HG02610 (cell line): ENCODE measurements at regions not wholly inside any gene's neighbourhood (a gene's known extent, or its start where the extent isn't known, plus 50 kb on each side); places are given as distances from the start of the nearest gene placed in this dataset.
"Not testable (repeated sequence)": the region's sequence is repeated elsewhere in the genome, so short reads cannot be mapped to it uniquely, and the experiment has no call there.

ENCODE experiments used
- ATAC-seq: cut with Tn5 transposase; IDR thresholded peaks from one replicate; pipeline ENCODE4 v1.9.1; 2021; ENCODE audit warnings: mild to moderate bottlenecking, moderate library complexity; ENCODE audit not compliant: unreplicated experiment

GRCh38 chr6:141202626-141203025 is 930.1 kb upstream of the GJE1 start:
- no peak for ATAC-seq

- ATAC-seq: no peak
Observed at GRCh38 chr6:141199074-141199473, 933.7 kb upstream of the GJE1 start.

GRCh38 chr6:141195251-141195832 is 937.4 kb upstream of the GJE1 start:
- ATAC-seq: no peak

- ATAC-seq: no peak
Observed at GRCh38 chr6:141183368-141183767, 949.4 kb upstream of the GJE1 start.

- ATAC-seq: not testable (repeated sequence)
Observed at GRCh38 chr6:141175458-141175857, 957.3 kb upstream of the GJE1 start.

- no peak for ATAC-seq
Observed at GRCh38 chr6:141174932-141175331, 957.8 kb upstream of the GJE1 start.

- no peak for ATAC-seq
Observed at GRCh38 chr6:141173529-141173928, 959.2 kb upstream of the GJE1 start.

GRCh38 chr6:141169419-141169818 is 963.3 kb upstream of the GJE1 start:
- no peak for ATAC-seq

- no peak for ATAC-seq
Observed at GRCh38 chr6:141167945-141168344, 964.8 kb upstream of the GJE1 start.

- no peak for ATAC-seq
Observed at GRCh38 chr6:141165002-141165665, 967.6 kb upstream of the GJE1 start.

GRCh38 chr6:141164042-141164743 is 968.5 kb upstream of the GJE1 start:
- no peak for ATAC-seq

- ATAC-seq: no peak
Observed at GRCh38 chr6:141163107-141163506, 969.6 kb upstream of the GJE1 start.

- no peak for ATAC-seq
Observed at GRCh38 chr6:141158740-141159139, 974.0 kb upstream of the GJE1 start.

- ATAC-seq: peak; percentile 62
Observed at GRCh38 chr6:141153563-141153962, 979.2 kb upstream of the GJE1 start.

- ATAC-seq: no peak
Observed at GRCh38 chr6:141152951-141153350, 979.8 kb upstream of the GJE1 start.

- ATAC-seq: no peak
Observed at GRCh38 chr6:141151710-141152417, 980.9 kb upstream of the GJE1 start.

- no peak for ATAC-seq
Observed at GRCh38 chr6:141141870-141142269, 990.9 kb upstream of the GJE1 start.

- no peak for ATAC-seq
Observed at GRCh38 chr6:141140905-141141304, 991.8 kb upstream of the GJE1 start.

- ATAC-seq: no peak
Observed at GRCh38 chr6:141139461-141139860, 993.3 kb upstream of the GJE1 start.

GRCh38 chr6:141134723-141135122 is 998.0 kb upstream of the GJE1 start:
- ATAC-seq: no peak

- no peak for ATAC-seq
Observed at GRCh38 chr6:141133836-141134235, 998.9 kb upstream of the GJE1 start.

GRCh38 chr6:141133346-141133745 is 999.4 kb upstream of the GJE1 start:
- ATAC-seq: no peak
